ENCODE measurements at regions not wholly inside any gene's neighbourhood (a gene's known extent, or its start where the extent isn't known, plus 50 kb on each side); places are given as distances from the start of the nearest gene placed in this dataset.
"Not testable (repeated sequence)": the region's sequence is repeated elsewhere in the genome, so short reads cannot be mapped to it uniquely, and the experiment has no call there.

DNA sequence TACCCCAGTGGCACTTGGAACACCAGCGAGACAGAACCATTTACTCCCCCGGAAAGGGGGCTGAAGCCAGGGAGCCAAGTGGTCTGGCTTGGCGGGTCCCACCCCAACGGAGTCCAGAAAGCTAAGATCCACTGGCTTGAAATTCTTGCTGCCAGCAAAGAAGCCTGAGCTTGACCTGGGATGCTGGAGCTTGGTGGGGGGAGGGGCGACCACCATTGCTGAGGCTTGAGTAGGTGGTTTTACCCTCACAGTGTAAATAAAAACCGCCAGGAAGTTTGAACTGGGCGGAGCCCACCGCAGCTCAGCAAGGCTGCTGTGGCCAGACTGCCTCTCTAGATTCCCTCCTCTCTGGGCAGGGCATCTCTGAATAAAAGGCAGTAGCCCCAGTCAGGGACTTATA, 62.8 kb downstream of the RPS24 start:
- DNase-seq, H3K4me3 ChIP-seq, H3K9me3 ChIP-seq, H3K36me3 ChIP-seq, H3K27me3 ChIP-seq: not testable (repeated sequence)

DNA sequence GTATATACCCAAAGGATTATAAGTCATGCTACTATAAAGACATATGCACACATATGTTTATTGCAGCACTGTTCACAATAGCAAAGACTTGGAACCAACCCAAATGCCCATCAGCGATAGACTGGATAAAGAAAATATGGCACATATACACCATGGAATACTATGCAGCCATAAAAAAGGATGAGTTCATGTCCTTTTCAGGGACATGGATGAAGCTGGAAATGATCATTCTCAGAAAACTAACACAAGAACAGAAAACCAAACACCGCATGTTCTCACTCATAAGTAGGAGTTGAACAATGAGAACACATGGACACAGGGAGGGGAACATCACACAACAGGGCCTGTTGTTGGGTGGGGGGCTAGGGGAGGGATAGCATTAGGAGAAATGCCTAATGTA, 68.9 kb downstream of the RPS24 start:
- not testable (repeated sequence) for H3K4me3 ChIP-seq, DNase-seq, H3K27me3 ChIP-seq, H3K36me3 ChIP-seq, H3K9me3 ChIP-seq

DNA sequence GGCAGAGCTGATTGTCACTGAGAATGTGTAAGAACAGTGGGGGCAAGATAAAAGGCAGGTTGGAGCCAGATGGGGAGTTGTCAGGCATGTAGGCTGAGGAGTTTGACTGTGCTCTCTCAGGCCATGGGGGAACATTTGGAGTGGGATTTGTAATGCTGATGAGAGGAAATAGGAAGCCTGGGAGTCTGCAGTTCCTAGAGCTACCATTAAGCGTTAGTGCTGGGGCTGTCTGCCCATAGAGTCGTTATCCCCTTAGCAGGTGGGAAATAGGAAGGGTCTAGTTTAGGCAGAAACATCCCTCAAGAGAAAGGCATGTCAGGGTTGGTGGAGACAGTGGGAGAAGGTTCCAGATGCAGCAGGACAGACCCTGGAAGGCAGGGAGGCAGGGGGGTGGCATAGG, 75.5 kb downstream of the RPS24 start:
- Histone ChIP-seq H3K36me3 (no peaks in the 10 kb centered on the region), H3K9me3 (no peaks in the 10 kb centered on the region), H3K27me3 (no peaks in the 10 kb centered on the region), H3K4me3 (no peak overlapping the region)
- no peak for DNase-seq

DNA sequence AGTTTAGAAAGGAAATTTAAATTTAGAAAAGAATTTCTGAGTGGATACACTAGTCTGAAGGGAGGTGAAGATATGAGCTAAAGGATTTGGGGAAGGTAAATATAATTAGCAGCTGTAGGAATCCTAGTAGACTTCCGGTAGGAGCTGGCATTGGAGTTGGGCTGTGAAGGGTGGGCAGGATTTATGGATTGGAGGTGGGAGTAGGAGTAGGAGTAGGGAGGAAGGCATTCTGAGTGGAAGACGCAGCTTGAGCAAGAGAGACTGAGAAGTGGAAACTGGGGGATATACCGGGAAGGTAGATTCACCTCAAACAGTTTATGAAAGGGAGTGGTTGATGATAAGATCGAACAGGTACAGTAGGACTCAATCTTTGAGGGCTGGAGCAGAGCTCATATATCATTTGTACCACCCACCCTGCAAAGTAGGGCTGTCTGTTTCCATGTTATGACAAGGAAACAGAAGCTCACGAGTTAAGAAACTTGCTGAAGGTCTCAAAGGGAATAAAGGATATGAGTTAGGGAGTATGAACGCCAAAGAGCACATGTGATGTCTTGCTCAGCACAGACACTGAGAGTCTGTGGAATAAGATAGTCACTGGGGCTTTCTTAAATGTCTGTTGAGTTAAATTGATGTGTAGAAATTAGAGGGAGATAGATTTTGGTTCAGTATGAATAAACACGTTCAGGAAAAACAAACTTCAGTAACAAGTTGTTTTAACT, 81.6 kb downstream of the RPS24 start:
- Histone ChIP-seq H3K27me3 (no peaks in the 10 kb centered on the region), H3K36me3 (no peaks in the 10 kb centered on the region), H3K9me3 (no peaks in the 10 kb centered on the region), H3K4me3 (no peak overlapping the region)
- DNase-seq, result no peak

DNA sequence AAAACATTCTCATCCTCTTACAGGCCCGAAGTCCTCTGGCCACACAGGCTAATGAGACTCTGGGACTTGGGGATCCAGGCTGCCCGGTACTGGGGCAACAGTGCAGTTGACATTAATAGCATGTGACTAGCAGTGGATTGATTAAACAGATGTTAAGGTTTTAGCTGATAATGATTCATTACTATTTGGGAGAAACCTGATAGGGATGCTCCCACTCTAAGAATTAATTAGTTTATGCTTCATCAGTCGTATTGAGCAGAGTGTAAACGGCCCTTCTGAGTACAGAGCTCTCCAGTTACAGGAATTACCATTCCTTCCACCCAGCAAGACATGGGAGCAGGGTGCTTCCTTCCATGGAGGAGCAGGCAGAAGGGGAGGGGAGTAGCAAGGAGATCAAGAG, 82.7 kb downstream of the RPS24 start:
- H3K4me3 ChIP-seq, result no peak overlapping the region
- no peaks in the 10 kb centered on the region for H3K36me3 ChIP-seq
- no peaks in the 10 kb centered on the region; the same call in 1 of the 2 replicates for H3K9me3 ChIP-seq
- DNase-seq, result no peak
- no peaks in the 10 kb centered on the region for H3K27me3 ChIP-seq

DNA sequence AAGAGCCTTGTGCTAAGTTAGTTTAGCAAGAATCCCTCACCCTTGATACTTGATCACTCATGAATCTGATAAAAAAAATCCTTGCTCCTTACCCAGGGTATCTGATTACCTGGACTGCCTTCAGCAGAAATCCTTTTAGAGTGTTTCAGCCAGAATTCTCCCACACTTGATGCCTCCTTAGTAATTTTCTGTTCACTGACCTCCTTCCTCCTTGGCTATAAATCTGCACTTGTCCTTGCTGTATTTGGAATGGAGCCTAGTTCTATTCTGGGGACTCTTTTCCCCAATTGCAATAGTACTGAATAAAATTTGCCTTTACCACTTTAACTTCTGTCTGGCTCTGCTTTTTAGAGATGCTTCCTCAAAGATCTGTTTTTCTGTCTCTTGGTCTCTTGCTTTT, 84.9 kb downstream of the RPS24 start:
- Histone ChIP-seq H3K4me3 (no peak overlapping the region), H3K9me3 (peaks cover 9% of the 10 kb centered on the region), H3K27me3 (no peaks in the 10 kb centered on the region), H3K36me3 (no peaks in the 10 kb centered on the region)
- DNase-seq, result no peak

DNA sequence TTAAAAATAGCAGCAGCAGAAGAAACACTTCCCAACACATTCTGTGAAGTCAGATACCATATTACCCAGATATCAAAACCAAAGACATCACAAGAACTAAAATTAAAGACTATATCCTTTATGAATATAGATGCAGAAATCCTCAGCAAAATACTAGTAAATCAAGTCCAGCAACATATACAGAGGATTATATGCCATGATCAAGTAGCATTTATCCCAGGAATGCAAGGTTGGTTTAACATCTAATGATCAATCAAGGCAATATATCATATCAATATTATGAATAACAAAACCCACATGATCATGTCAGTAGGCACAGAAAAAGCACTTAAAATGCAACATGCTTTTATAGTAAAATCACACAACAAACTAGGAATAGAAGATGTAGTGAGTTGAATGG, 88.1 kb downstream of the RPS24 start:
- Histone ChIP-seq H3K9me3 (peaks cover 9% of the 10 kb centered on the region), H3K4me3 (no peak overlapping the region), H3K27me3 (no peaks in the 10 kb centered on the region), H3K36me3 (no peaks in the 10 kb centered on the region)
- no peak for DNase-seq

DNA sequence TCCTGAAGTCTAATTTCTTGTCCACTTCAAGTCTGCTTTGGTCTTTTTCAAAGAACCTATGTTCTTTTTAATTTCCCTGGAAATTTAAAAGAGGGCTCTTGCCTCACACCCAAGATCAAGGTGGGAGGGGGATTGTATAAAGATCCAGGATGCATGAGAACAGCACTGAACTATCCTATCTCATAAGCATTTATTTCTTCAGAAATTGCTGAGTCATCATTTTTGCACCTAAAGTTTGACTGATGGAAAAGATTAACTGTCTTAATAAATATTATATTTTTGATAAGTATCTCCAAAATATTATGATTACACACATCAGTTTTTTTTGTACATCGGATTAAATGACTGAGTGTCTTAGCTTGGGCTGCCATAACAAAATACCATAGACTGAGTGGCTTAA, 90.5 kb downstream of the RPS24 start:
- H3K4me3 ChIP-seq, result no peak overlapping the region

DNA sequence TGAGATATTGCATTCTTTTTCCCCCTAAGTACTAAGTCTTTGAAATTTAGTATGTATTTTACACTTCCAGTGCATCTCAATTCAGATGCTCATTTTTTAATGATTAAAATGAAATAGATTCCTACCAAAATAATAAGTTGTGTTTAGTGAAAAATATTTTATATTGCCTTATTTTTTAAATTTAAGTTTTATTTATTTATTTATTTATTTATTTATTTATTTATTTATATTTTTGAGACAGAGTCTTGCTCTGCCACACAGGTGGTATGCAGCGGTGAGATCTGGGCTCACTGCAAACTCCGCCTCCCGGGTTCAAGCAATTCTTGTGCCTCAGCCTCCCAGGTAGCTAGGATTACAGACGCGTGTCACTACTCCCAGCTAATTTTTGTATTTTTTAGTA, 95.5 kb downstream of the RPS24 start:
- Histone ChIP-seq H3K36me3 (no peaks in the 10 kb centered on the region), H3K4me3 (no peak overlapping the region), H3K27me3 (no peaks in the 10 kb centered on the region), H3K9me3 (no peaks in the 10 kb centered on the region)
- no peak for DNase-seq

More for the DNA sequence above, 90.5 kb downstream of the RPS24 start:
- DNase-seq, result no peak
- Histone ChIP-seq H3K9me3 (peaks cover 9% of the 10 kb centered on the region), H3K36me3 (no peaks in the 10 kb centered on the region), H3K27me3 (no peaks in the 10 kb centered on the region)

DNA sequence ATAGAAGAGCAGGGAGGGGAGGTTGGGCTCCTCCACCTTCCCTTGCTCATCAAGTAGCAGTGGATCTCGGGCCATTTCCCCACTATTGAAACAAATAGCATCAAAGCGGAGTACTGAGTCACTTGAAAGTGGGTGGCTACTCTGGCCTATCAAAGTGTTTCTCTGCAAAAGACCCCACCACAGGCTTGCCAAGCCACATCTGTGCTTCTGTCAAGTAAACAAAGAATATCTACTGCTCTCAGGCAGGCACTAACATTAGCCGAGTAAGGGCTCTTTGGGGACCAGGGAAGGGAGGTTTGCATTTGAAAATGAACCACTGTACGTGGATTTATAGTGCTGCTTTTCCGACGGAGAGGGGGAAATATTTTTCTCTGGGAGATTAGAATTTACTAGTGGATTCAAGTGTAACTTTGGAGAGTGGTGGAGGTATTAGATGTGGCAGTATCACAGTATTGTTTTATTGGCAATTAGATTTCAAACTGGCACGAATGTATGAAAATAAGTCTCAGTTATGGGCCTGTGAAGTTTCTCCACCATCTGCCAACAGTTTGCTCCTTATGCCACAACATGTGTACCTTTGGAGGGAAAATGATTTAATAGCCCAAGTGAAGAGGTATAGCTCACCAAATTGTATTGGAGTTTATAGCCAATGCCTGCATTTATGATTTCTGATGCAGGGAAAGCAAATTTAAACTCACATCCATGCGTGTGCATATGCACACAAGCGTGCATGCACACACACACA, 97.5 kb downstream of the RPS24 start:
- no peak overlapping the region for H3K4me3 ChIP-seq
- H3K36me3 ChIP-seq, result no peaks in the 10 kb centered on the region
- H3K27me3 ChIP-seq, result 0 out of 2 replicates have a peak, but pooled peaks cover 3% of the 10 kb centered on the region
- DNase-seq, result no peak
- no peaks in the 10 kb centered on the region for H3K9me3 ChIP-seq

DNA sequence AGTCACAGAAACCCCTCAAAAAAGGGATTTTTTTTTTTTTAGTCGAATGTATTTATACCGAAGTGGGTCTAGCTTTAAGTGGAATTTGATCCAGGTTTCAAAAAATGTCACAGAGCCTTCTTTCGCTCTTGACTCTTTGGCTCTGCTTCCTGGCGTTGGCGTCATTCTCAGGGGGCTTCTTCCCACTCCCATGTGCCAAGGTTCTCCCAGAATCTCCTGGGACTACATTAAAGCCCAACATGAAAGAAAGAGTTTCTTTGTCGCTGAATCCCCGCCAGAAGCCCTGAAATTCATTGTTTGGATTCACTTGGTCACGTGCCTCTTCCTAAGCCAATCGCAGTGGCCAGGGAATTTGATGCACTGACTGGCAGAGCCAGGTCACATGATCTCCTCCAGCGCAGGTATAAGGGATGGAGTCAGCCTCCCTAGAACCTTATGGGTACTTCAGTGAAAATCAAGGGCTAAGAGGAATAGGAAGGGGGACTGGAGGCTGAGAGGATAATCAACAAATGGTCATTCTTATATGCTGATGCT, 101.2 kb downstream of the RPS24 start:
- Histone ChIP-seq H3K36me3 (no peaks in the 10 kb centered on the region), H3K9me3 (no peaks in the 10 kb centered on the region), H3K4me3 (no peak overlapping the region), H3K27me3 (0 out of 2 replicates have a peak, but pooled peaks cover 3% of the 10 kb centered on the region)
- DNase-seq, result no peak

DNA sequence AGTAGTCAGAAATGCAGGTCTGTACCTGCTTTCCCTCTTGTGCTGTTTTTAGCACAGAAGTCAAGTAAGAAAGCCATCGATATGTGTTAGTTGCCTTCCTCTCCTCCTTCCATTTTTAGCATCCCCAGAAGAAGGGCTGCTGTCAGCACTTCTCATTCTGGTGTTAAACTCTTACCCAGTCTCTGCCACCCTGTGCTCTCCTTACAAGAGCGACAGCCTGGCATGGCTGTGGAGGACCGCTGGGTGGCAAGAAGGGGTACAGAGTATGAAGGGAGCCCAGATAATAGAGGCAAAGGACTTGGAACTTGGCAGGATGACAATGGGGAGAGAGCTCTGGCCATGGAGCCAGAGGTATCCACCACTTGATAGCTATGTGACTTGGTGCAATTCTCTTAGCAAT, 103.5 kb downstream of the RPS24 start:
- H3K9me3 ChIP-seq, result no peaks in the 10 kb centered on the region
- H3K27me3 ChIP-seq, result 0 out of 2 replicates have a peak, but pooled peaks cover 3% of the 10 kb centered on the region
- no peaks in the 10 kb centered on the region for H3K36me3 ChIP-seq
- no peak for DNase-seq
- H3K4me3 ChIP-seq, result no peak overlapping the region

DNA sequence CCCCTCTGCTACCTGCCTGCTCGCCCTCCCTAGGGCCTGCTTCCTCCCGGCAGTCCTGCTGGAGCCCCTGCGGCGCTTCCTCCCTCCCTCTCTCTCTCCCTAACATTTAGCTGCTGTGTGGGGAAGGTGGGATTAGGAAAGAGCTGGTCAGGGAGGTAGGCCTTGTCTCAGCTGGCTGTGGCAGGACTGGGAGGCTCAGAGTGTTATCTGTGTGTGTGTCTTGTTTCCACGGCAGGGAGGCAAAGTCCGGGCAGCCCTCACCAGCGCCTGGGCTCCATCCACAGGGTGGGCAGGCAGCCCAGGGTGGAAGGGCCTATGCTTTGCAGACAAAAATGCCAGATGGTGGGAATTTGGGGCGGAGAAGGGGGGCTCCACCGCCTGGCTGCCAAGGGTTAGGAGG, 105.7 kb downstream of the RPS24 start:
- no peaks in the 10 kb centered on the region for H3K36me3 ChIP-seq
- no peak overlapping the region for H3K4me3 ChIP-seq
- 0 out of 2 replicates have a peak, but pooled peaks cover 3% of the 10 kb centered on the region for H3K27me3 ChIP-seq
- DNase-seq, result no peak
- no peaks in the 10 kb centered on the region for H3K9me3 ChIP-seq

DNA sequence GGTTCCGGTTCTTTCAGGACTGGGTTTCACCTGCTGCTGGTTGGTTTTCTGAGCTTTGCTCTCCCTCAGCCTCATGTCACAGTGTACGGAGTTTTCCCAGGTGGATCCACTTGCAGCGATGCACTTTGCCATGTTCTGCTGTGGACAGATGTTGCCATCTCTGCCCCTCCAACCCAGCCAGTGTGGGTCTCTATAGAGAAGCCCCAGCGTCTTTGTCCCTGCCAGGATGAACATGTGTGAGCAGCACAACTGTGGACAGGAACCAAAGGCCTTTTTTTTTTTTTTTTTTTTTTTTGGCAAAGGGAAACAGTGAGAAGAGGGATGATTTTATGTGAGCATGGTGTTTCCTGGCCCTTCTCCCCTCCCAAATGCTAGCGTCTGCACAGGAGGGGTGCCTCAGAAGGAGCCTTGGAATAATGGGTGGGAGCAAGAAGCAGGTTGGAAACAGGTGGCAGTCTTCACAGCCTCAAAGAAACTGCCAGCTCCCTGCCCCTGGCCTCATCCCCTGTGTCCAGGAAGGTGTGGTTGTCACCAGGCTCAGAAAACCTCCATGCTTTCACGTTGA, 106.5 kb downstream of the RPS24 start:
- Histone ChIP-seq H3K4me3 (no peak overlapping the region), H3K27me3 (0 out of 2 replicates have a peak, but pooled peaks cover under 1% of the 10 kb centered on the region), H3K9me3 (no peaks in the 10 kb centered on the region), H3K36me3 (no peaks in the 10 kb centered on the region)
- DNase-seq, result no peak

DNA sequence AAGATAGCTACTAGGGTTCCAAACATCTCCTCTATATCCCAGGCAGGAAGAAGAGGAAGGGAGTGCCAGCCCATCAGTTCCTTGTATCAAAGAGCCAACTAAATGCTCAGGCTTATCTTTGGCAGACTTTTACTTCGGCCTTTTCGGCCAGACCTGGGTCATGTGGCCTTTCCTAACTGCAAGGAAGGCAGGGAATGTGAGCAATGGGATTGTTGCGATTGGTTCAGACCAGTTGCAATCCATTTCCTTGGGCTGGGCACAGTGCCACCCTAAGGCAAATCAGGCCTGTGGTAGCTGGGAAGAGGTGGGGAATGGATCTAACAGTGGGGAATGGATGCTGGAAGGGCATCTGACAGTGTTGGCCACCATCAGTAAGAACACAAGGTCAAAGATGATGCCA, 109.9 kb downstream of the RPS24 start:
- Histone ChIP-seq H3K9me3 (no peaks in the 10 kb centered on the region), H3K27me3 (no peaks in the 10 kb centered on the region), H3K4me3 (no peak overlapping the region), H3K36me3 (no peaks in the 10 kb centered on the region)
- DNase-seq, result no peak

DNA sequence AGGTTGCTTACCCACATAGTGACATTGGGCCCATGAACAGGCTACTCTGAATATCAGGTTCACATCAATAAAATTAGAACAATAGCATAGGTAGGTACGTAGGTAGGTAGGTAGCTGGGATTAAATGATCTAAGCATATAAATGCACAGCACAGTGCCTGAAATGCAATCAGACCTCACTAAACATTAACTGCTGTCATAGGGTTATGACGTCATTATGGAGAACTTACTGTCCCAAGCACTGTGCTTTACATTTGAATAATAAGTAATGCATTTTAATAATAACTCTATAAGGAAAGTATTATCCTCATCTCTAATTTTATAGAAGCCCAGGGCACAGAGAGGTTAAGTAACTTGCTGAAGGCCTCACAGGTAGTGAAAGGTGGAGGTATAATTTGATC, 112.5 kb downstream of the RPS24 start:
- no peaks in the 10 kb centered on the region for H3K36me3 ChIP-seq
- H3K27me3 ChIP-seq, result no peaks in the 10 kb centered on the region
- no peak for DNase-seq
- no peaks in the 10 kb centered on the region for H3K9me3 ChIP-seq
- no peak overlapping the region for H3K4me3 ChIP-seq

DNA sequence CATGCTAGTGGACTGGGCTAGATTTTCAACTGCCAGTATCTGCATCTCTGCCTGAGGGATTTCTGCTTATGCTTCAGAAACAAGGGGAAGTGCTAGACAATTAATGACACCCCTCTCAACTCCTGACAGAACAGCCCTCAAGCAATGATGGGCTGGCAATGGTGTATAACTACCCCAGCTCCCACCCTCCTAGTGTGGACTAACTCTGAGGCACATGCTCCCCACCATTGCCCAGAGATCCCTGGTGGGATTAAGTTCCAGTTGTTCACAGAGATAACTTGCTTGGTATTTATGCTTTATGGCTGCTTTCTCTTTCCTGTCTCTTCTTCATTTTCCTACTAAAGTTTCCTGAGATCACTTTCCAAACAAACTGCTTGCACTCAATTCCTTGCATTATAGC, 113.5 kb downstream of the RPS24 start:
- Histone ChIP-seq H3K4me3 (no peak overlapping the region), H3K9me3 (no peaks in the 10 kb centered on the region), H3K27me3 (no peaks in the 10 kb centered on the region), H3K36me3 (no peaks in the 10 kb centered on the region)
- DNase-seq, result no peak
